Activated CD4-positive, alpha-beta T cell treated with anti-CD3 and anti-CD28 coated beads, Interleukin-2, amount 50 U/mL, for 16 hours (primary cell): ENCODE measurements at regions not wholly inside any gene's neighbourhood (a gene's known extent, or its start where the extent isn't known, plus 50 kb on each side); places are given as distances from the start of the nearest gene placed in this dataset.

Experiments used
- DNase-seq: peaks from one replicate; pipeline ENCODE4 v3.0.0-alpha.2; 2020

GRCh38 chr14:85276161-85276978, 253.6 kb upstream of the FLRT2 start:
- no peak for DNase-seq

- DNase-seq: no peak
These were observed 253.0 kb upstream of the FLRT2 start for GRCh38 chr14:85276979-85277228.

- DNase-seq: no peak
These were observed 250.5 kb upstream of the FLRT2 start for GRCh38 chr14:85279407-85279806.

GRCh38 chr14:85280074-85280473, 249.9 kb upstream of the FLRT2 start:
- no peak for DNase-seq

- DNase-seq: no peak
These were observed 248.0 kb upstream of the FLRT2 start for GRCh38 chr14:85281921-85282320.

- DNase-seq: no peak
These were observed 241.9 kb upstream of the FLRT2 start for GRCh38 chr14:85288041-85288440.

- no peak for DNase-seq
These were observed 238.2 kb upstream of the FLRT2 start for GRCh38 chr14:85291731-85292130.

- DNase-seq: no peak
These were observed 236.2 kb upstream of the FLRT2 start for GRCh38 chr14:85293612-85294234.

- no peak for DNase-seq
These were observed 234.6 kb upstream of the FLRT2 start for GRCh38 chr14:85295318-85295717.

- DNase-seq: no peak
These were observed 233.3 kb upstream of the FLRT2 start for GRCh38 chr14:85296456-85297210.

- no peak for DNase-seq
These were observed 229.8 kb upstream of the FLRT2 start for GRCh38 chr14:85300107-85300506.

- DNase-seq: no peak
These were observed 228.4 kb upstream of the FLRT2 start for GRCh38 chr14:85301506-85301905.

- DNase-seq: no peak
These were observed 223.9 kb upstream of the FLRT2 start for GRCh38 chr14:85306024-85306423.

- DNase-seq: no peak
These were observed 221.2 kb upstream of the FLRT2 start for GRCh38 chr14:85308531-85309300.

GRCh38 chr14:85310491-85311272, 219.3 kb upstream of the FLRT2 start:
- no peak for DNase-seq

GRCh38 chr14:85313560-85314207, 216.3 kb upstream of the FLRT2 start:
- DNase-seq: no peak

- DNase-seq: no peak
These were observed 214.7 kb upstream of the FLRT2 start for GRCh38 chr14:85315290-85315689.

GRCh38 chr14:85315733-85316290, 214.1 kb upstream of the FLRT2 start:
- no peak for DNase-seq

- no peak for DNase-seq
These were observed 213.1 kb upstream of the FLRT2 start for GRCh38 chr14:85316701-85317410.

- DNase-seq: no peak
These were observed 212.4 kb upstream of the FLRT2 start for GRCh38 chr14:85317491-85318021.

GRCh38 chr14:85319101-85319500, 210.8 kb upstream of the FLRT2 start:
- DNase-seq: no peak
